ENCODE measurements at regions not wholly inside any gene's neighbourhood (a gene's known extent, or its start where the extent isn't known, plus 50 kb on each side); places are given as distances from the start of the nearest gene placed in this dataset.

DNA sequence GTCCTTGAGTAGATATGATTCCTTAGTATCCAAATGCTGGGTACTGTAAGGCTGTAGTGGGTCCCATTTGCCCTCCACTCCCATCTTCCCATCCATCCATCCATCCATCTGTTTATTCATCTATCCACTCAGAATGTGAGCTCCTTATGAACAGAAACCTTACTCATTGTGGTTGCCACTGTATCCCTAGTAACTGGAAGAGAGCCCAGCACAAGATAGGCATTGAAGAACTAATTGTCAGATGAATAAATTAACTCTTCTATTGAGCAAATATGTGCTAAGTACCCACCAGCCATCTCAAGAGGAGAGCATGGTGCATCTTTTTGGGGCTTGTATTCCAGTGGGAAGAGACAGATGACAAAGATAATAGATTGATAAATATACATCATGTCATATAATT lies 86.4 kb upstream of the SEZ6L start:
- ChIA-PET POLR2A (no interaction called here), CTCF (interaction anchor here (0.6 kb wide), 1 partner anchor 724 kb away, joined by 5 read pairs; no protein-coding TSS in a partner anchor)
- no peaks in the 10 kb centered on the region for H3K4me1 ChIP-seq
- H3K27me3 ChIP-seq (replicated peaks; ENCODE audit: control insufficient read depth, insufficient read depth, low read length): no peaks in the 10 kb centered on the region
- no peak overlapping the region for H3K27ac Mint-ChIP-seq (ENCODE audit: unreplicated experiment)
- no peaks in the 10 kb centered on the region for H3K9me3 ChIP-seq
- no peak overlapping the region for H3K4me3 Mint-ChIP-seq (ENCODE audit: unreplicated experiment)
- no peaks in the 10 kb centered on the region for H3K4me1 Mint-ChIP-seq (ENCODE audit: low read depth, unreplicated experiment)
- BruUV-seq (replicated peaks): no TSS peak
- no peak overlapping the region for H3K4me3 ChIP-seq (ENCODE audit: low read depth, low read length)
- H3K36me3 ChIP-seq (ENCODE audit: control insufficient read depth, insufficient read depth, low read length): no peaks in the 10 kb centered on the region
- no peaks in the 10 kb centered on the region for H3K9me3 Mint-ChIP-seq (ENCODE audit: unreplicated experiment)
- H3K27me3 Mint-ChIP-seq (ENCODE audit: insufficient read depth, unreplicated experiment): no peaks in the 10 kb centered on the region
- no peak for DNase-seq
- intact Hi-C loops (cut with micrococcal nuclease; ENCODE audit: unreplicated experiment): no loop called here
- TF ChIP-seq, protein P1, sequence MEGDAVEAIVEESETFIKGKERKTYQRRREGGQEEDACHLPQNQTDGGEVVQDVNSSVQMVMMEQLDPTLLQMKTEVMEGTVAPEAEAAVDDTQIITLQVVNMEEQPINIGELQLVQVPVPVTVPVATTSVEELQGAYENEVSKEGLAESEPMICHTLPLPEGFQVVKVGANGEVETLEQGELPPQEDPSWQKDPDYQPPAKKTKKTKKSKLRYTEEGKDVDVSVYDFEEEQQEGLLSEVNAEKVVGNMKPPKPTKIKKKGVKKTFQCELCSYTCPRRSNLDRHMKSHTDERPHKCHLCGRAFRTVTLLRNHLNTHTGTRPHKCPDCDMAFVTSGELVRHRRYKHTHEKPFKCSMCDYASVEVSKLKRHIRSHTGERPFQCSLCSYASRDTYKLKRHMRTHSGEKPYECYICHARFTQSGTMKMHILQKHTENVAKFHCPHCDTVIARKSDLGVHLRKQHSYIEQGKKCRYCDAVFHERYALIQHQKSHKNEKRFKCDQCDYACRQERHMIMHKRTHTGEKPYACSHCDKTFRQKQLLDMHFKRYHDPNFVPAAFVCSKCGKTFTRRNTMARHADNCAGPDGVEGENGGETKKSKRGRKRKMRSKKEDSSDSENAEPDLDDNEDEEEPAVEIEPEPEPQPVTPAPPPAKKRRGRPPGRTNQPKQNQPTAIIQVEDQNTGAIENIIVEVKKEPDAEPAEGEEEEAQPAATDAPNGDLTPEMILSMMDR (IDR thresholded peaks at IDR 0.05; ENCODE audit: insufficient read depth in 1 of 2, low read depth in 1 of 2, low read length in 1 of 2, severe bottlenecking in 1 of 2, unreplicated experiment in 1 of 2): no peak
- no peaks in the 10 kb centered on the region for H3K36me3 Mint-ChIP-seq (ENCODE audit: insufficient read depth, unreplicated experiment)

DNA sequence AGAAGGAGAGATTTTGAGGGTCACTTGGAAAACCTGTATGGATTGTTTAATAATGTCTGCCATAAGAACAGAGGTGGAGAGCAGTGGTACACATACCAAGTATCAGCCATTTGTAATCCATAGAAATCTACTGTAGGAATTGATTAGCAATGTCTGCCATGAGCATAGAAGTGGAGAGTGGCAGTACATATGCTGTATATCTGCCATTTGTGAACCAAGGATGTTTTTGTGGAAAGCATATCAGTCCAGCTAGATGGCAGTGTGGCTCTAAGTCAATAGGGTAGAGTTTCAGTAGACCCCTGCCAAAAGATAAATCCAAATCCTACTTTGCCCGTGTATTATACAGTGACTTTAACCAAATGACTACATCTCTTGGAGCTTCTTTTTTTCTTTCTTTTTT lies 82.9 kb upstream of the SEZ6L start:
- intact Hi-C loops (cut with micrococcal nuclease; ENCODE audit: unreplicated experiment): no loop called here
- H3K4me1 ChIP-seq: no peaks in the 10 kb centered on the region
- no peaks in the 10 kb centered on the region for H3K9me3 ChIP-seq
- no peak overlapping the region for H3K4me3 ChIP-seq (ENCODE audit: low read depth, low read length)
- no peaks in the 10 kb centered on the region for H3K4me1 Mint-ChIP-seq (ENCODE audit: low read depth, unreplicated experiment)
- no peaks in the 10 kb centered on the region for H3K9me3 Mint-ChIP-seq (ENCODE audit: unreplicated experiment)
- TF ChIP-seq, protein P1 (IDR thresholded peaks at IDR 0.05; ENCODE audit: insufficient read depth in 1 of 2, low read depth in 1 of 2, low read length in 1 of 2, severe bottlenecking in 1 of 2, unreplicated experiment in 1 of 2): no peak
- H3K36me3 ChIP-seq (ENCODE audit: control insufficient read depth, insufficient read depth, low read length): no peaks in the 10 kb centered on the region
- DNase-seq: no peak
- peaks cover 2% of the 10 kb centered on the region for H3K27me3 Mint-ChIP-seq (ENCODE audit: insufficient read depth, unreplicated experiment)
- H3K27ac Mint-ChIP-seq (ENCODE audit: unreplicated experiment): no peak overlapping the region
- ChIA-PET POLR2A (no interaction called here), CTCF (no interaction called here)
- no TSS peak for BruUV-seq (replicated peaks)
- H3K4me3 Mint-ChIP-seq (ENCODE audit: unreplicated experiment): no peak overlapping the region
- H3K36me3 Mint-ChIP-seq (ENCODE audit: insufficient read depth, unreplicated experiment): no peaks in the 10 kb centered on the region
- H3K27me3 ChIP-seq (replicated peaks; ENCODE audit: control insufficient read depth, insufficient read depth, low read length): no peaks in the 10 kb centered on the region

DNA sequence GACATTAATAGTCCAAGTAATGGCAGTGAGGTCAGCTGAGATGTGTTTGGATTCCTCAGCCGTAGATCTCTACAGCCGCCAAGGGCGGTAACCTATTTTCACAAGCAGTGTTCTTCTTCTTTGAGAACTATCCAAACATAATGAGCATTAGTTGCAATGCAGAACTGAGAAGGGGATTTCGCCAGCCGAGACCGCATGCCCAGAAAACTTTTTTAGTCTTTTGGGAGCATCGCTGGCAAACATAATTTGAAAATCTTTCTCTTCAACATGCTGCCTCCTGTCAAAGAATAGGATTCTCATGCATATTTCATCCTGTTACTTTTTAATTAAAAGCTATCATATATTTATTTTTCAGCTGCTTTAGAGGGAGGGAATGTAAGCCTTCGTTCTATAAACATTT lies 81.4 kb upstream of the SEZ6L start:
- Mint-ChIP-seq H3K27me3 (ENCODE audit: insufficient read depth, unreplicated experiment) (peaks cover 6% of the 10 kb centered on the region), H3K27ac (ENCODE audit: unreplicated experiment) (no peak overlapping the region), H3K4me1 (ENCODE audit: low read depth, unreplicated experiment) (no peaks in the 10 kb centered on the region), H3K4me3 (ENCODE audit: unreplicated experiment) (no peak overlapping the region), H3K9me3 (ENCODE audit: unreplicated experiment) (no peaks in the 10 kb centered on the region), H3K36me3 (ENCODE audit: insufficient read depth, unreplicated experiment) (no peaks in the 10 kb centered on the region)
- ChIA-PET POLR2A (no interaction called here), CTCF (no interaction called here)
- TF ChIP-seq, protein P1 (IDR thresholded peaks at IDR 0.05; ENCODE audit: insufficient read depth in 1 of 2, low read depth in 1 of 2, low read length in 1 of 2, severe bottlenecking in 1 of 2, unreplicated experiment in 1 of 2): no peak
- Histone ChIP-seq H3K27me3 (replicated peaks; ENCODE audit: control insufficient read depth, insufficient read depth, low read length) (no peaks in the 10 kb centered on the region), H3K4me3 (ENCODE audit: low read depth, low read length) (no peak overlapping the region), H3K36me3 (ENCODE audit: control insufficient read depth, insufficient read depth, low read length) (no peaks in the 10 kb centered on the region), H3K4me1 (no peaks in the 10 kb centered on the region), H3K9me3 (no peaks in the 10 kb centered on the region)
- DNase-seq: no peak
- no TSS peak for BruUV-seq (replicated peaks)
- intact Hi-C loops (cut with micrococcal nuclease; ENCODE audit: unreplicated experiment): no loop called here

All from Caco-2 (cell line).